ENCODE measurements at regions not wholly inside any gene's neighbourhood (a gene's known extent, or its start where the extent isn't known, plus 50 kb on each side); places are given as distances from the start of the nearest gene placed in this dataset.

GRCh38 chr20:52585333-52585732 lies 386.8 kb upstream of the TSHZ2 start:
- TF ChIP-seq CTCF (IDR thresholded peaks at IDR 0.05), result no peak
- WGBS (ENCODE audit: insufficient coverage), result no CpG with 5 or more reads among the region's 2 CpGs

GRCh38 chr20:52578559-52578958 lies 387.0 kb upstream of the ZFP64 start:
- Histone ChIP-seq H3K27ac (ENCODE audit: low read depth in 1 of 2, low read length in 2 of 2) (no peak overlapping the region), H2AFZ (ENCODE audit: insufficient read depth, low read depth, low read length, poor library complexity, severe bottlenecking) (no peak overlapping the region), H3K36me3 (replicated peaks in 1 of 2; ENCODE audit: control insufficient read depth in 1 of 2, insufficient read depth in 2 of 2, low read length in 2 of 2) (no peaks in the 10 kb centered on the region), H3K27me3 (ENCODE audit: control insufficient read depth in 2 of 2, insufficient read depth in 2 of 2, low read length in 2 of 2) (no peaks in the 10 kb centered on the region), H3K79me2 (ENCODE audit: insufficient read depth, low read length) (no peaks in the 10 kb centered on the region), H3K4me1 (ENCODE audit: control insufficient read depth in 1 of 2, insufficient read depth in 2 of 2, low read length in 2 of 2) (no peaks in the 10 kb centered on the region), H3K9ac (ENCODE audit: insufficient read depth, low read length, poor library complexity, severe bottlenecking) (no peak overlapping the region), H3K4me2 (replicated peaks; ENCODE audit: extremely low read depth, low read length, poor library complexity, severe bottlenecking) (no peak overlapping the region), H3K9me3 (replicated peaks in 1 of 2; ENCODE audit: control insufficient read depth in 1 of 2, insufficient read depth in 1 of 2, low read length in 2 of 2) (peaks cover 0 to 7% of the 10 kb centered on the region in 2 donors), H3K4me3 (replicated peaks in 1 of 3; ENCODE audit: low read depth in 2 of 3, low read length in 3 of 3) (no peak overlapping the region), H4K20me1 (ENCODE audit: insufficient read depth, low read length) (no peaks in the 10 kb centered on the region)
- Mint-ChIP-seq H3K36me3 (no peaks in the 10 kb centered on the region), H3K4me3 (no peak overlapping the region), H3K27ac (no peak overlapping the region), H3K27me3 (ENCODE audit: low read depth in 3 of 3) (peaks cover 0 to 2% (median 2%) of the 10 kb centered on the region in 3 donors), H3K9me3 (peaks cover 4 to 29% (median 10%) of the 10 kb centered on the region in 7 donors), H3K4me1 (no peaks in the 10 kb centered on the region)
- no peak for TF ChIP-seq CTCF (IDR thresholded peaks at IDR 0.05)
- no peak for DNase-seq
- intact Hi-C loops (cut with micrococcal nuclease), result no loop called here
- WGBS (ENCODE audit: insufficient coverage), result 79% methylated on average over 3 of the region's 5 CpGs

More at GRCh38 chr20:52585333-52585732, 386.8 kb upstream of the TSHZ2 start:
- H3K27ac Mint-ChIP-seq, result no peak overlapping the region
- Histone ChIP-seq H3K4me2 (replicated peaks; ENCODE audit: extremely low read depth, low read length, poor library complexity, severe bottlenecking) (no peak overlapping the region), H4K20me1 (ENCODE audit: insufficient read depth, low read length) (no peaks in the 10 kb centered on the region), H3K9me3 (replicated peaks in 1 of 2; ENCODE audit: control insufficient read depth in 1 of 2, insufficient read depth in 1 of 2, low read length in 2 of 2) (peaks cover 0 to 2% of the 10 kb centered on the region in 2 donors), H3K9ac (ENCODE audit: insufficient read depth, low read length, poor library complexity, severe bottlenecking) (no peak overlapping the region), H3K36me3 (replicated peaks in 1 of 2; ENCODE audit: control insufficient read depth in 1 of 2, insufficient read depth in 2 of 2, low read length in 2 of 2) (no peaks in the 10 kb centered on the region), H3K4me3 (replicated peaks in 1 of 3; ENCODE audit: low read depth in 2 of 3, low read length in 3 of 3) (no peak overlapping the region), H3K27ac (ENCODE audit: low read depth in 1 of 2, low read length in 2 of 2) (no peak overlapping the region), H3K4me1 (ENCODE audit: control insufficient read depth in 1 of 2, insufficient read depth in 2 of 2, low read length in 2 of 2) (no peaks in the 10 kb centered on the region), H3K79me2 (ENCODE audit: insufficient read depth, low read length) (no peaks in the 10 kb centered on the region), H2AFZ (ENCODE audit: insufficient read depth, low read depth, low read length, poor library complexity, severe bottlenecking) (no peak overlapping the region), H3K27me3 (ENCODE audit: control insufficient read depth in 2 of 2, insufficient read depth in 2 of 2, low read length in 2 of 2) (no peaks in the 10 kb centered on the region)
- H3K9me3 Mint-ChIP-seq, result peaks cover 0 to 11% (median 5%) of the 10 kb centered on the region in 7 donors
- intact Hi-C loops (cut with micrococcal nuclease), result no loop called here
- DNase-seq, result no peak
- no peak overlapping the region for H3K4me3 Mint-ChIP-seq
- no peaks in the 10 kb centered on the region for H3K36me3 Mint-ChIP-seq
- no peaks in the 10 kb centered on the region for H3K4me1 Mint-ChIP-seq
- H3K27me3 Mint-ChIP-seq (ENCODE audit: low read depth in 3 of 3), result peaks cover 0 to 2% (median 2%) of the 10 kb centered on the region in 3 donors

Data from CD14-positive monocyte (primary cell).